ENCODE measurements at regions not wholly inside any gene's neighbourhood (a gene's known extent, or its start where the extent isn't known, plus 50 kb on each side); places are given as distances from the start of the nearest gene placed in this dataset.
A peak's percentile ranks its signal among the peaks of the same experiment; 100 is the strongest.

DNA sequence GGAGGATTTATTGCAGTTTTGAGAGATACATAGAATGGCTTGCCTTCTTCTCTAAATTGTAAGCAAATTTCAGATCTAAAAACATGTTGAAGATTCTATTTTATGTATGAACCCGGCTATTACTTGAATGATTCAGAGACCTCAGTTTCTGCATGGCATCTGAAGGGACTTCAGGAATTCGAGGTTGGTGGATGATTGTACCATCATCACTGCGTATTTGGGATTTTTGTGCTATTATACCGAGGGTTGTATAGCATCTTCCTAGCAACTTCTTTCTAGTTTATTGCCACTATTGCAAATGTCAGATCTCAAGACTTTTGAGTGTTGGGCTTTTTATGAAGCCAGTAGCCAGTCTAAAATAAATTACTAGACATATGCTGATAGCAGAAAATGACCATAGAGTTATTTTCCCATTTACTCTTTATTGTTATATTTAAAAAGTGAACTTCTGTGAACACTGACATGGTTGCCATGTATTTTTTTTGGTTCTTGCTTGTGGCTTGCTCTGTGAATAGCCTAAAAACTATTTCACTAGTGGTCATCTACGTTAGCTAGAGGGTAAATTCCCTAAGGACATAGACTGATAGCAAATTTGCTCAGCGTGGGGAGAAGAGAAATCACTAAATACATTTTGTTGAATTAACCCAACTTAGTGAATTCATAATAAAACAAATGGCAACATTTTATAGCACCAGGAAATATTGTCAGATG is 70.6 kb upstream of the KLF12 start:
- Histone ChIP-seq H3K27ac (no peak overlapping the region), H3K9me3 (no peaks in the 10 kb centered on the region), H3K4me1 (peaks cover 20 to 30% of the 10 kb centered on the region in 2 donors), H3K4me3 (no peak overlapping the region), H3K27me3 (no peaks in the 10 kb centered on the region), H3K36me3 (no peaks in the 10 kb centered on the region)
- in situ Hi-C loops (cut with MboI; ENCODE audit: low sequenced_read_pairs in 4 of 4) = no loop called here
- TF ChIP-seq POLR2A (IDR thresholded peaks at IDR 0.05) = no peak
- TF ChIP-seq, protein P1, sequence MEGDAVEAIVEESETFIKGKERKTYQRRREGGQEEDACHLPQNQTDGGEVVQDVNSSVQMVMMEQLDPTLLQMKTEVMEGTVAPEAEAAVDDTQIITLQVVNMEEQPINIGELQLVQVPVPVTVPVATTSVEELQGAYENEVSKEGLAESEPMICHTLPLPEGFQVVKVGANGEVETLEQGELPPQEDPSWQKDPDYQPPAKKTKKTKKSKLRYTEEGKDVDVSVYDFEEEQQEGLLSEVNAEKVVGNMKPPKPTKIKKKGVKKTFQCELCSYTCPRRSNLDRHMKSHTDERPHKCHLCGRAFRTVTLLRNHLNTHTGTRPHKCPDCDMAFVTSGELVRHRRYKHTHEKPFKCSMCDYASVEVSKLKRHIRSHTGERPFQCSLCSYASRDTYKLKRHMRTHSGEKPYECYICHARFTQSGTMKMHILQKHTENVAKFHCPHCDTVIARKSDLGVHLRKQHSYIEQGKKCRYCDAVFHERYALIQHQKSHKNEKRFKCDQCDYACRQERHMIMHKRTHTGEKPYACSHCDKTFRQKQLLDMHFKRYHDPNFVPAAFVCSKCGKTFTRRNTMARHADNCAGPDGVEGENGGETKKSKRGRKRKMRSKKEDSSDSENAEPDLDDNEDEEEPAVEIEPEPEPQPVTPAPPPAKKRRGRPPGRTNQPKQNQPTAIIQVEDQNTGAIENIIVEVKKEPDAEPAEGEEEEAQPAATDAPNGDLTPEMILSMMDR (IDR thresholded peaks at IDR 0.05 in 4 of 5, conservative IDR thresholded peaks at IDR 0.05 in 1 of 5) = no peak
- ATAC-seq (no peak), DNase-seq (no peak)
- intact Hi-C loops (cut with DNase I; ENCODE audit: low total_unique reads) = no loop called here

DNA sequence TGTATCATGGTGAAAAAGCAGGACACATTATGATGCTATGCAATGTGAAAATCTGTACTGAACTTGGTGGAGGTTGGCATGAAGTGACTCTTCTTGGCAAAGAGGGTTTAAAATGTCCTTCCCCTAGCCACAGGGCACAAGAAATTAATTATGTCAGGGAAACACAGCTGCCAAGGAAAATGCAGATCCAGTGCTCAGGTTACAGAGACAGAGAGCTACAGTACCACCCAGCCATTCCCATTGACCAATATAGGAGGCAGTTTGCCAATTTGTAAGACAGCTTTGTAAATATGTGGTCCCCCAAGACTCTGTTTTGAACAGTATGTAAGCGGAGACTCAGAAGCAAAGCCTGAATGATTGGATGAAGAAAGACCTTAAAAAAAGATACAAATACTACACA is 69.4 kb upstream of the KLF12 start:
- peak in 1 of 2 donors; percentile 3 for DNase-seq
- TF ChIP-seq, protein P1 (IDR thresholded peaks at IDR 0.05 in 4 of 5, conservative IDR thresholded peaks at IDR 0.05 in 1 of 5) = no peak
- TF ChIP-seq POLR2A (IDR thresholded peaks at IDR 0.05) = no peak
- in situ Hi-C loops (cut with MboI; ENCODE audit: low sequenced_read_pairs in 4 of 4) (no loop called here), intact Hi-C loops (cut with DNase I; ENCODE audit: low total_unique reads) (loop anchor here (2.0 kb wide), 1 partner anchor 35 kb away; no protein-coding TSS in a partner anchor)
- no peak overlapping the region for H3K27ac ChIP-seq
- peaks cover 20 to 30% of the 10 kb centered on the region in 2 donors for H3K4me1 ChIP-seq
- H3K27me3 ChIP-seq = no peaks in the 10 kb centered on the region
- H3K36me3 ChIP-seq = no peaks in the 10 kb centered on the region
- H3K4me3 ChIP-seq = no peak overlapping the region
- peak; percentile 56 to 84 for ATAC-seq
- H3K9me3 ChIP-seq = no peaks in the 10 kb centered on the region

DNA sequence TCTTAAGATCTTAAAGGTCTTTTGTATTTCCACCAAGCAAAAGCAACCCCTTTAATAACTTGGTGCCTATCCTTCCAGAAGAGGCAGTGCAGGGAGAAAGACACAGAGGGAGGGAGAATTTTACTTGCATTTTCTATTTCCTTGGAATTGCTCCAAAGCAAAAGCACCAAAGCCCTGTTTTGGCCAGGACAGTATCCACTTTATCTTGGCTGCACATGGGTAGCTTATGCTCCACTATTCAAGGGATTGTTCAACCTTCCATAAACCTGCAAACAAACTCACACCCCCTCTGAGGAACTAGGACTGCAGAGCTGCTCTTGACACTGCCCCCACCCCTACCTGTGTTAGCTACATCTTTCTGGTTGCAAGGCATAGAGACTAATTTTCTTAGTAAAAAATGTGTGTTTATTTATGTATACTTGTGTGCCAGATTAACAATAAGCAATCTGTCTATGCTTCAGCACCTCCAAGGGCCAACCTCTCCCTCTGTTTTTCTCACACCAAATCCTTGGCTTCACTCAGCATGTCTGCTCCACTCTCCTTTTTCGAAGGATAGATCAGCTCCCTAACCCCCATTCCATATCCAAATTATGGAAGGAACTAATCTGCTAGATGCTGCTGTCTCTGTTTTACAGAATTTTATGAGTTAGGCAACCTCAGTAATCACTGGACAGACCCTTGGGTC is 68.1 kb upstream of the KLF12 start:
- no peaks in the 10 kb centered on the region for H3K9me3 ChIP-seq
- intact Hi-C loops (cut with DNase I; ENCODE audit: low total_unique reads) (loop anchor here (2.0 kb wide), 1 partner anchor 33 kb away; no protein-coding TSS in a partner anchor), in situ Hi-C loops (cut with MboI; ENCODE audit: low sequenced_read_pairs in 4 of 4) (no loop called here)
- no peaks in the 10 kb centered on the region for H3K36me3 ChIP-seq
- H3K4me1 ChIP-seq = peaks cover 20 to 30% of the 10 kb centered on the region in 2 donors
- no peak overlapping the region for H3K4me3 ChIP-seq
- ATAC-seq (no peak), DNase-seq (no peak)
- H3K27me3 ChIP-seq = no peaks in the 10 kb centered on the region
- H3K27ac ChIP-seq = no peak overlapping the region
- no peak for TF ChIP-seq POLR2A (IDR thresholded peaks at IDR 0.05)
- TF ChIP-seq, protein P1 (IDR thresholded peaks at IDR 0.05 in 4 of 5, conservative IDR thresholded peaks at IDR 0.05 in 1 of 5) = no peak

DNA sequence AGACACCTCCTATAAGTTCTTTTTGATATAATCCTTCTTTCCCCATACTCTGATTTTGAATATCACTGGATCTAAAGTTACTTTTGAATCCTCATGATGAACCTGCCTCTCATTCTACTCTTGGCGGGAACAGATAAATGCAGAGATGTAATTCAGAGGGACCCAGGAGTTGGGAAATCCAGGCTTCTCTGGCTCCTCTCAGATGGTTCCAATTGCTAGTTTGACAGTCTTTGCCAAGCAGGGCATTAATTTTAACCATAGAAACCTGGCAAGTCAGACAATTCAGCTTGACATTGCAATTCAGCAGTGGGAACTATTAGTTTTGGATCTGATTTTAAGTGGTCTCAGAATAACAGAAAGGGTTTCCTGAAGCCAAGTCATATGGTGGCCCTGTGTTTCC is 67.3 kb upstream of the KLF12 start:
- DNase-seq = no peak
- in situ Hi-C loops (cut with MboI; ENCODE audit: low sequenced_read_pairs in 4 of 4) = no loop called here
- Histone ChIP-seq H3K27ac (no peak overlapping the region), H3K36me3 (no peaks in the 10 kb centered on the region), H3K9me3 (no peaks in the 10 kb centered on the region), H3K4me3 (no peak overlapping the region), H3K27me3 (no peaks in the 10 kb centered on the region), H3K4me1 (peaks cover 20 to 30% of the 10 kb centered on the region in 2 donors)
- TF ChIP-seq POLR2A (IDR thresholded peaks at IDR 0.05) = no peak
- TF ChIP-seq, protein P1 (IDR thresholded peaks at IDR 0.05 in 4 of 5, conservative IDR thresholded peaks at IDR 0.05 in 1 of 5) = no peak
- intact Hi-C loops (cut with DNase I; ENCODE audit: low total_unique reads) = no loop called here
- ATAC-seq = no peak

Measured in gastrocnemius medialis (tissue), 4 donors.